ENCODE measurements at regions not wholly inside any gene's neighbourhood (a gene's known extent, or its start where the extent isn't known, plus 50 kb on each side); places are given as distances from the start of the nearest gene placed in this dataset.
"Not testable (repeated sequence)": the region's sequence is repeated elsewhere in the genome, so short reads cannot be mapped to it uniquely, and the experiment has no call there.

DNA sequence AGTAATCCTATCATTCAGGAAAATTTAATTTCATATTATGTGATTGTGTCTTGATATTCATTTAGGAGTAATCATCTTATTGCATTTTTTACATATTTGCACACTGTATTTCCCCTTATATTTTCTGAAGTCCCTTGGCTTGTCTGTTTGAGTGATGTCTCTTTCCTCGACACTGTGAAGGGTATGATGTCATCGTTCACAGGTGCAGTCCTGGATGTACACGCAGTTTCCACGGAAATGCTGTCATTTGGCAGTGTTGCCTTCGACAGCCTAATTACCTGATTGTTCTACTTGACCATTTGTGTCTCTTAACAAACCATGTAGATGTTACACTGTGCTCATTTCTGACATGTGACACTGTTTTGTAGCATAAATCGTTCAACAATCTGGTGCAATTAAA, 1277.0 kb downstream of the TMEM121 start:
- no peak for DNase-seq (ENCODE audit: low read depth in 2 of 2)

DNA sequence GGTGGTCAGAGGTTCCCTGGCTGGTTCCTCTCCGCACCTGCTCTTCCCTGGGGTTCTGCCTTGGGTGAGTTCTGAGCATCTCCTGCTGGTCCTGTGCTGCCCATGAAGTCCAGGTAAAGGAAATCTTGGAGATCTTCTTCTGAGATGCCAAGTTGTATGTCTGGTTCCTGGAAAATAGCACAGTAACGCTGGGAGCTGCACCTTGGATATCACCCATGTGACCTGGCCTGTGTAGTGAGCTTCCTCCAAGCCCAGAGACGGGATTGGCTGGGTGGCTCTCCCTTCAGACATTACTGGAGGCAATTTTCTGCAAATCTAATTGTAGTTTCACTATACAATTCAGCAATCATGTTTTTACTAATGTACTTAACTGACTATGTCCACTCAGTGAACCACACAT, 1281.1 kb downstream of the TMEM121 start:
- DNase-seq (ENCODE audit: low read depth in 2 of 2): no peak

- no peak for DNase-seq (ENCODE audit: low read depth in 2 of 2)
Observed at GRCh38 chr14:106808458-106808857, 1282.1 kb downstream of the TMEM121 start.

- DNase-seq (ENCODE audit: low read depth in 2 of 2): no peak
Observed at GRCh38 chr14:106808907-106809306, 1282.5 kb downstream of the TMEM121 start.

- DNase-seq (ENCODE audit: low read depth in 2 of 2): no peak
Observed at GRCh38 chr14:106809615-106810014, 1283.2 kb downstream of the TMEM121 start.

- not testable (repeated sequence) for DNase-seq (ENCODE audit: low read depth in 2 of 2)
Observed at GRCh38 chr14:106810168-106810567, 1283.8 kb downstream of the TMEM121 start.

DNA sequence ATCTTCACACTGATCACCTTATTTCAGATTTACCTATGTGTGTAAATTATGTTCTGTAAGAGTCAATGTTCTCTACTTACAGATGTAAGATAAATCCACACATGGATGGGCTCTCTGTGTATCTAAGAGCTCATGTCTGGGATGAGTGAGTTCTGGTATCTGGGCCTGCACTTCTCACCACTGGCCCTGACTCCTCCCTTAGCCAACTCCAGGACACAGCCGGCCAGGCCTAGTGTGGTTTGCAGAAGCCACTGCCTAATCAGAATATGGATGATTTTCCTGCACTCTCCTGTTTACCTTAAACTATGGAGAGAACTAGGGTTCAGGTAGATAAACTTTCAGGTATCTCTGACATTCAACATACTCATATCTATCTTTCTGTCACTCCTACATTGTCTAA, 1284.8 kb downstream of the TMEM121 start:
- DNase-seq (ENCODE audit: low read depth in 2 of 2): no peak

DNA sequence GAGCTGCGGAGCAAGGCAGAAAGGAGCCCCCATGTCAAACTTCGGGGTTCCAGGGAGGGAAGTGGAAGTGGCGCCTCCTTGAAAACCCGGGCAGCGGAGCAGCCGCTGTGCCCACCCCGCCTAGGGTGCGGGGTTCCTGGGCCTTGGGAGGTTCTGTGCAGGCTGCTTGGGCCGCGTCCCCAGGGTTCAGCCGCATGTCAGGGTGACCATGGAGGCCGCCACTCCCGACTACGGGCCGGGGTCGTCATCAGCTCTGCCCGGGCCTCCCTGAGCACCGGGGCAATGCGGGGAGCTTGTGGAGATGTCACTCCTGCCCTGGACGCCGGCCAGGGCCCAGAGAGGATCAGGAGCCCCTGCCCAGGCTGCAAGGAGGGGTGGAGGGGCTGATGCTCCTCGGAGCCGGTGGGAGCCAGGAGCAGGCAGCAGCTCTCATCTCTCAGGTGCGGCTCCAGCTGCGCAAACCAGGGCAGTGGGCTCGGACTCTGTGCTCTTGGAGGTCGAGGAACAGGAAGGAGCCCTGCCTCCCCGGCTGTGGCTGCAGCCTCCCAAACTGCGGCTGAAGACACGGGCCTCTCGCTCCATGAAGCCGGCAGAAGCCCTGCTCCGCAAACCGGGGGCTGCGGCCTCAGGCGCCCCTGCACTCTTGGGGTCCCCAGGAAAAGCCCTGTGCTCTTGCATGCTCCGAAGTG, 1286.5 kb downstream of the TMEM121 start:
- DNase-seq (ENCODE audit: low read depth in 2 of 2): no peak

DNA sequence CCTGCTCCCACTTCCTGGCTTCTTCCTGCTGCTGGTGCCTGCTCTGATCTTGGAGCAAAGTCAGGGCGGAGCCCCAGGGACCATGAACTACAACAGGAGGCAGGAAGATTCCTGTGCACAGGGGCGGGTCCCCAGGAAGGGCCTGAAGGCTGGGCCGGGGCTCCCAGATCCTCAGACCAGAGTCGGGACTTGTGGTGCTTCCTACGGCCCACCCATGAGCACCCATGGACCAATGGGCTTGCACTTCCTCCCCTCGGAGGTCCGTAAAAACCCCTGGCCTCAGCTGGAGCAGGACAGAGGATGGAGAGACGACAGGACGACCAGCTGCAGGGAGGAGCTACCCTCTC, 1287.1 kb downstream of the TMEM121 start:
- DNase-seq (ENCODE audit: low read depth in 2 of 2): no peak

DNA sequence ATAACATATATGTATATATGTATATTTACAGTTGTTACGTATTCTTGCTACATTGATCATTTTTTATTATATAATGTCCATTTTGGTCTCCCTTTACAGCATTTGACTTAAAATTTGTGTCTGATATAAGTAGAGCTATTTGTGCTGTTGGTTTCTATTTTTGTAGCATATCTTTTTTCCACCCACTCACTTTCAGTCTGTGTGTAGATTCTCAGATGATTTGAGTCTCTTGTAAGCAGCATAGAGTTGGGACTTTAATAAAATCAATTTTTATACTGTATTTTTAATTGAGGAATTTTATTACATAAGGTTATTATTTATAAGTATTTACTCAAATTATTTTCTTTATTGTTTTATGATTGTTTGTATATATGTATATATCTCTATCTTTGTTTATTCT, 1293.7 kb downstream of the TMEM121 start:
- no peak for DNase-seq (ENCODE audit: low read depth in 2 of 2)

GRCh38 chr14:106821119-106821518, 1294.7 kb downstream of the TMEM121 start:
- no peak for DNase-seq (ENCODE audit: low read depth in 2 of 2)

DNA sequence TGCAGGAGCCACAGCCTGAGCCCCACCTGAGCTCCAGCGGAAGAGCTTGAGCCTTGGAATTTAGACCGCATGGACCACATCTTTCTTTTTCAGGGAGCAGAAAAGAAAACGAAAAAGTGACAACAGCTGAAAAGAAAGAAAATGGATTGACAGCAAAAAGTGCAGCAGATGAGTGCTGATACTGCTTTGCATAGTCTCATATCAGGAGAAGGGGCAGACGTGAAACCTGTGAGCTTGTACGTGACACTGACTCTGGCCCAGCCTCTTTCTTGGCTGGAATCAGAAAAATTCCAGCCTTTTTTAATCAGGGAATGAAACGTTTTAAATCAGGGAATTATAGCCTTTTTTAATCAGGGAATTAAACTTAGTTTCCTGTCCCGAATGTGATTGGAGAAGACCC, 1296.5 kb downstream of the TMEM121 start:
- DNase-seq (ENCODE audit: low read depth in 2 of 2): no peak

DNA sequence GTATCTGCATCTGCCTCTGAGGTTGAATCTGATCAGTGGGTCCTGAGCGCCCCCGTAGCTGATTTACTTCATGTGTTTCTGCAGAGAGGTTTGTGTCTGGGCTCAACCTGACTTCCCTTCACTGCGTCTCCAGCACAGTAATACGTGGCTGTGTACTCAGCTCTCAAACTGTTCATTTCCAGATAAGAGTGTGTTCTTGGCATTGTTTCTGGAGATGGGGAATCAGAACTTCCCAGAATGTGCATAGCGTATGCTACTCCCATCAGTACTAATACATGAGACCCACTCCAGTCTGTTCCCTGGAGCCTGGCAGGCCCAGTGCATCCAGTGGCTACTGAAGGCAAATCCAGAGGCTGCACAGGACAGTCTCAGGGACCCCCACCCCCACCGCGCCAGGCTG, 1297.2 kb downstream of the TMEM121 start:
- no peak for DNase-seq (ENCODE audit: low read depth in 2 of 2)

GRCh38 chr14:106826833-106827369, 1300.5 kb downstream of the TMEM121 start:
- DNase-seq (ENCODE audit: low read depth in 2 of 2): no peak

GRCh38 chr14:106831322-106831720, 1304.9 kb downstream of the TMEM121 start:
- no peak for DNase-seq (ENCODE audit: low read depth in 2 of 2)

- DNase-seq (ENCODE audit: low read depth in 2 of 2): no peak
Observed at GRCh38 chr14:106837870-106838269, 1311.5 kb downstream of the TMEM121 start.

GRCh38 chr14:106838991-106839769, 1312.8 kb downstream of the TMEM121 start:
- DNase-seq (ENCODE audit: low read depth in 2 of 2): no peak

- no peak for DNase-seq (ENCODE audit: low read depth in 2 of 2)
Observed at GRCh38 chr14:106840258-106840657, 1313.9 kb downstream of the TMEM121 start.

GRCh38 chr14:106840991-106841390, 1314.6 kb downstream of the TMEM121 start:
- no peak for DNase-seq (ENCODE audit: low read depth in 2 of 2)

DNA sequence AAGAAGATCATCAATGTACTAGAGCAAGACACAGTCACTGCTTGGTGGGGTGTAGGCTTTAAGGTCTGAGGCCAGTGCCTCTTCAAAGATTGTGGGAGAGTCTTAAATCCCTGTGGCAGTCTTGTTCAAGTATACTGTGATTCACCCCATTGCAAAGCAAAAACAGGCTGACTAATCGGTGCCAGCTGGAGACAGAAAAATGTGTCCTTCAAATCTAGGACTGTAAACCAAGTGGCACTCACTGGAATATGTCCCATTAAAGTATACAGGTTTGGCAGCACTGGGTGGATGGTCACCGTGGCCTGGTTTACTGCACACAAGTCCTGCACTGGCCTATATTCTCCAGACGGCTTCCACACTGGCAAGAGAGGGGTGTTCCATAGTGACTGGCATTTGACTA, 1315.3 kb downstream of the TMEM121 start:
- DNase-seq (ENCODE audit: low read depth in 2 of 2): no peak

DNA sequence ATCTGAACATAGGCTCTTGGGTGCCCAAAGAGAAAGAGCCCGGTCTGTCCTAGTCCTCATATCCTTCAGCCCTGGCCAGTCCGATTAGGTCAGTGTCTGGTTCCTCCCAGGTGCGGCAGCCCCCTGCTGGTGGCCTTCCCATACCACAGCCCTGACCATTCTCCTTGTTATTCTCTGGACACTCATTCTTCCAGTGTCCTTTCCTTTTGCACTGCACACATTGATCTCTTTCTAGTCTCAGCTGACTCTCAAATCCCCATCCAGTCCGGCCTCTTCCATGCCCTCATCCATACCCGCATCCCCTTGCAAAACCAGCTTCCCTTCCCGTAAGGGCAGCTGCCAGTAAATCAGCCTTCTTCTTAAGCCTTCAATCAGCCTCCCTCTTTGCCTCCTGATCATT, 1316.3 kb downstream of the TMEM121 start:
- DNase-seq (ENCODE audit: low read depth in 2 of 2): no peak

DNA sequence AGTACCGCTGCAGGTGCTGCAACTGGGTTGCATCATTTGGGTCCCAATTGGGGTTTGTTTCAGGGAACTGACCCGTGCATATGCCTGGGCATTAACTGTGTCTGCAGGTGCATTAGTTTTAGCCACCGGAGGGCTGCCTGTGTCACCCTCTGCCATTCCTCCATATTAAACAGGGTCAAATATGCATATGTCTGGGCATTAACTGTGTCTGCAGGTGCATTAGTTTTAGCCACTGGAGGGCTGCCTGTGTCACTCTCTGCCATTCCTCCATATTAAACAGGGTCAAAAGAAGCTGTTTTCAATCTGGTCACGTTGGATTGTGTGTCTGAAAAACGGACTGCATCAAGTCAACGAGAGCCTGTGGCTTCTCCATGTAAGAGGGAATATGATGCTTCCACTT, 1317.0 kb downstream of the TMEM121 start:
- no peak for DNase-seq (ENCODE audit: low read depth in 2 of 2)

- DNase-seq (ENCODE audit: low read depth in 2 of 2): no peak
Observed at GRCh38 chr14:106843951-106844483, 1317.6 kb downstream of the TMEM121 start.

Measured in stimulated activated CD8-positive, alpha-beta memory T cell treated with anti-CD3 and anti-CD28 coated beads, Interleukin-7, amount 100 ng/mL, for 1 hour (primary cell).